ENCODE measurements at regions not wholly inside any gene's neighbourhood (a gene's known extent, or its start where the extent isn't known, plus 50 kb on each side); places are given as distances from the start of the nearest gene placed in this dataset.

- TF ChIP-seq, protein P1, sequence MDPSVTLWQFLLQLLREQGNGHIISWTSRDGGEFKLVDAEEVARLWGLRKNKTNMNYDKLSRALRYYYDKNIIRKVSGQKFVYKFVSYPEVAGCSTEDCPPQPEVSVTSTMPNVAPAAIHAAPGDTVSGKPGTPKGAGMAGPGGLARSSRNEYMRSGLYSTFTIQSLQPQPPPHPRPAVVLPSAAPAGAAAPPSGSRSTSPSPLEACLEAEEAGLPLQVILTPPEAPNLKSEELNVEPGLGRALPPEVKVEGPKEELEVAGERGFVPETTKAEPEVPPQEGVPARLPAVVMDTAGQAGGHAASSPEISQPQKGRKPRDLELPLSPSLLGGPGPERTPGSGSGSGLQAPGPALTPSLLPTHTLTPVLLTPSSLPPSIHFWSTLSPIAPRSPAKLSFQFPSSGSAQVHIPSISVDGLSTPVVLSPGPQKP (IDR thresholded peaks at IDR 0.05; ENCODE audit: borderline replicate concordance, low read depth, low read length) = no peak
- TF ChIP-seq NFE2L2 (IDR thresholded peaks at IDR 0.05; ENCODE audit: low read depth, low read length) = no peak
These were observed 57.5 kb upstream of the RXRA start (continued) for GRCh38 chr9:134268747-134269146.

DNA sequence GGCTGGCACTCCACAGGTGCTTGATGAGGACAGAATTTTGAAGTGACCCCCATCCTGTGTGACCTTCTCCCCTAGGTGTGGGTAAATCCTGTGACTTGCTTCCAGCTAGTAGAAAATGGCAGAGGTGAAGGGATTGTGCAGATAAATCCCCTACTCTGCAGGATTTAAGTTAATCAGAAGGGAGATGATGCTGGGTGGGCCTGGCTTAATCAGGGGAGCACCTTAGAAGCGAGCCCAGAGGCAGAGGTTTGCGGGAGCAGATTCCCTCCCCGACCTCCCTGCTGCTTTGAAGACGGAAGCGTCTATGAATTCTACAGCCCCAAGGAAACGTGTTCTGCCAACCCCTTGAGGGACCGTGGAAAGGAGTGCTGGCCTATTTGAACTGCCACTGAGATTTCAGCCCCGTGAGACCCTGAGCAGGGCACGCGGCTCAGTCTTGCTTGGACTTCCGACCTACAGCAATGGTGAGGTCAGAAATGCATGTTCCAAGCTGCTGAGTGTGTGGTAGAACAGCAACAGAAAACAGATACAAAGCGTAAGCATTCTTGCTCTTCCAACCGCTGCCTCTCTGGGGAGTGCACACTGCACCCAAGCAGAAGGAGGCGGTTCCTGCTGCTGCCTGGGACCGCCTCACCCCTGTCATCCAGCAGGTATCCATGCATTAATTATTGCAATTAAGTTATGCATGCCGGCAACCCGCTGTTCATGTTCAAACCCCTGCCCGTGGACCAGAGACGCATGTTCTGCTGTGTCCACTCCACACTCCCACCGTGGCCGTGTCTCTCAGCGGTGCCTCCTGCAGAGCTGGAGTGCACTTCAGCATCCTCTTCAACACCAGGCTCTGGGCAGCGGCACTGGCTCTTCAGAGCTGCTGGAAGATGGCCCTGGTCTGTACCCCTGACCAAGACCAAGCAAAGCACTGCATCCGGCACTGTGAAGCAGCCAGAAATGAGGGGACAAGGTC, 54.6 kb upstream of the RXRA start:
- no peak overlapping the region for H4K8ac ChIP-seq (ENCODE audit: low read depth in 2 of 2, low read length in 2 of 2)
- no TSS peak for BruUV-seq (replicated peaks)
- DNase-seq = no peak
- no peak overlapping the region for H2AFZ ChIP-seq (replicated peaks; ENCODE audit: low read length, poor library complexity)
- no peaks in the 10 kb centered on the region for H3K36me3 ChIP-seq (ENCODE audit: control insufficient read depth, insufficient read depth, low read length)
- H3K9me1 ChIP-seq (ENCODE audit: insufficient read depth, low read length) = no peaks in the 10 kb centered on the region
- H2BK5ac ChIP-seq (ENCODE audit: low read depth, low read length, poor library complexity, severe bottlenecking) = no peak overlapping the region
- H3K27ac ChIP-seq (ENCODE audit: insufficient read depth, low read length) = no peak overlapping the region
- no peaks in the 10 kb centered on the region for H3K79me1 ChIP-seq (ENCODE audit: low read depth in 1 of 2, low read length in 2 of 2)
- H4K20me1 ChIP-seq (ENCODE audit: insufficient read depth, low read length) = no peaks in the 10 kb centered on the region; the same call in 1 of the 2 replicates
- H3K18ac ChIP-seq (ENCODE audit: low read depth, low read length) = no peak overlapping the region
- no peak overlapping the region for H3K23ac ChIP-seq (ENCODE audit: low read depth, low read length)
- no peak overlapping the region for H2AK9ac ChIP-seq (replicated peaks; ENCODE audit: low read depth, low read length, poor library complexity)
- H2BK20ac ChIP-seq (ENCODE audit: low read depth, low read length) = no peak overlapping the region
- H2BK15ac ChIP-seq (ENCODE audit: low read depth, low read length) = no peak overlapping the region
- H3K14ac ChIP-seq (replicated peaks; ENCODE audit: low read depth, low read length) = no peak overlapping the region
- no peak overlapping the region for H3K4me3 ChIP-seq (ENCODE audit: insufficient read depth, low read depth, low read length)
- ATAC-seq (ENCODE audit: low read depth) = no peak
- no peaks in the 10 kb centered on the region for H3K9me3 ChIP-seq (ENCODE audit: control insufficient read depth, insufficient read depth, low read length)
- ChIA-PET POLR2A (ENCODE audit: unreplicated experiment) (no interaction called here), CTCF (no interaction called here)
- H2AK5ac ChIP-seq (ENCODE audit: low read depth, low read length) = no peak overlapping the region
- H3K56ac ChIP-seq (ENCODE audit: extremely low read depth, insufficient read depth, low read length) = no peak overlapping the region
- no peak overlapping the region for H4K5ac ChIP-seq (ENCODE audit: low read depth, low read length)
- no peak overlapping the region for H2BK120ac ChIP-seq (ENCODE audit: low read depth, low read length)
- intact Hi-C loops (cut with micrococcal nuclease) (no loop called here), in situ Hi-C loops (cut with MboI; ENCODE audit: low sequenced_read_pairs) (no loop called here), dilution Hi-C loops (cut with HindIII; ENCODE audit: low sequenced_read_pairs, unreplicated experiment) (no loop called here)
- peaks cover 69% of the 10 kb centered on the region for H3K27me3 ChIP-seq (ENCODE audit: control insufficient read depth, insufficient read depth, low read length)
- H3K9ac ChIP-seq (ENCODE audit: low read depth, low read length) = no peak overlapping the region
- peaks cover 5% of the 10 kb centered on the region for H3K4me1 ChIP-seq (ENCODE audit: control insufficient read depth, insufficient read depth, low read length)
- no peak overlapping the region for H3K4me2 ChIP-seq (ENCODE audit: low read depth, low read length)
- no peak overlapping the region for H3K4ac ChIP-seq (ENCODE audit: low read depth, low read length)
- WGBS, 2 experiments (ENCODE audit: extremely low coverage in 2 of 2, insufficient read length in 1 of 2) = 71% methylated on average over 9 of the region's 24 CpGs; no CpG with 5 or more reads in 1 of the 2 experiments
- H4K91ac ChIP-seq (ENCODE audit: insufficient read depth, low read depth, low read length) = no peak overlapping the region
- TF ChIP-seq BHLHE40 (IDR thresholded peaks at IDR 0.05; ENCODE audit: low read depth, low read length) = no peak
- TF ChIP-seq SMC3 (IDR thresholded peaks at IDR 0.05; ENCODE audit: low read depth, low read length) = no peak
- no peak for TF ChIP-seq POLR2A (IDR thresholded peaks at IDR 0.05; ENCODE audit: low read depth, low read length)
- no peak for TF ChIP-seq MAZ (IDR thresholded peaks at IDR 0.05; ENCODE audit: borderline replicate concordance, low read depth, low read length)
- no peak for TF ChIP-seq MXI1 (IDR thresholded peaks at IDR 0.05; ENCODE audit: borderline replicate concordance, low read depth, low read length)
- TF ChIP-seq FOS (IDR thresholded peaks at IDR 0.05; ENCODE audit: low read depth, low read length) = no peak
- TF ChIP-seq, protein P2, sequence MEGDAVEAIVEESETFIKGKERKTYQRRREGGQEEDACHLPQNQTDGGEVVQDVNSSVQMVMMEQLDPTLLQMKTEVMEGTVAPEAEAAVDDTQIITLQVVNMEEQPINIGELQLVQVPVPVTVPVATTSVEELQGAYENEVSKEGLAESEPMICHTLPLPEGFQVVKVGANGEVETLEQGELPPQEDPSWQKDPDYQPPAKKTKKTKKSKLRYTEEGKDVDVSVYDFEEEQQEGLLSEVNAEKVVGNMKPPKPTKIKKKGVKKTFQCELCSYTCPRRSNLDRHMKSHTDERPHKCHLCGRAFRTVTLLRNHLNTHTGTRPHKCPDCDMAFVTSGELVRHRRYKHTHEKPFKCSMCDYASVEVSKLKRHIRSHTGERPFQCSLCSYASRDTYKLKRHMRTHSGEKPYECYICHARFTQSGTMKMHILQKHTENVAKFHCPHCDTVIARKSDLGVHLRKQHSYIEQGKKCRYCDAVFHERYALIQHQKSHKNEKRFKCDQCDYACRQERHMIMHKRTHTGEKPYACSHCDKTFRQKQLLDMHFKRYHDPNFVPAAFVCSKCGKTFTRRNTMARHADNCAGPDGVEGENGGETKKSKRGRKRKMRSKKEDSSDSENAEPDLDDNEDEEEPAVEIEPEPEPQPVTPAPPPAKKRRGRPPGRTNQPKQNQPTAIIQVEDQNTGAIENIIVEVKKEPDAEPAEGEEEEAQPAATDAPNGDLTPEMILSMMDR (conservative IDR thresholded peaks at IDR 0.05; ENCODE audit: low read depth, low read length) = no peak
- no peak for TF ChIP-seq RCOR1 (IDR thresholded peaks at IDR 0.05; ENCODE audit: insufficient replicate concordance, low read length)
- TF ChIP-seq, protein P3, sequence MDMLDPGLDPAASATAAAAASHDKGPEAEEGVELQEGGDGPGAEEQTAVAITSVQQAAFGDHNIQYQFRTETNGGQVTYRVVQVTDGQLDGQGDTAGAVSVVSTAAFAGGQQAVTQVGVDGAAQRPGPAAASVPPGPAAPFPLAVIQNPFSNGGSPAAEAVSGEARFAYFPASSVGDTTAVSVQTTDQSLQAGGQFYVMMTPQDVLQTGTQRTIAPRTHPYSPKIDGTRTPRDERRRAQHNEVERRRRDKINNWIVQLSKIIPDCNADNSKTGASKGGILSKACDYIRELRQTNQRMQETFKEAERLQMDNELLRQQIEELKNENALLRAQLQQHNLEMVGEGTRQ (IDR thresholded peaks at IDR 0.05; ENCODE audit: low read depth, low read length) = no peak
- no peak for TF ChIP-seq CHD1 (IDR thresholded peaks at IDR 0.05; ENCODE audit: low read depth, low read length)
